ENCODE measurements at regions not wholly inside any gene's neighbourhood (a gene's known extent, or its start where the extent isn't known, plus 50 kb on each side); places are given as distances from the start of the nearest gene placed in this dataset.

- no peak overlapping the region for H3K27ac ChIP-seq
- CTCF ChIA-PET = no interaction called here
- no peak for DNase-seq (ENCODE audit: low spot score)
These were observed 51.0 kb upstream of the SORCS2 start for GRCh38 chr4:7141151-7141834.

GRCh38 chr4:7140692-7141069 is 51.7 kb upstream of the SORCS2 start:
- DNase-seq (ENCODE audit: low spot score) = no peak
- no peak overlapping the region for H3K27ac ChIP-seq
- POLR2A ChIA-PET (ENCODE audit: low non-redundant PET) = no interaction called here
- TF ChIP-seq CTCF (conservative IDR thresholded peaks at IDR 0.05; ENCODE audit: low read depth) = no peak
- CTCF ChIA-PET = no interaction called here

More at GRCh38 chr4:7141151-7141834, 51.0 kb upstream of the SORCS2 start:
- TF ChIP-seq CTCF (conservative IDR thresholded peaks at IDR 0.05; ENCODE audit: low read depth) = no peak
- POLR2A ChIA-PET (ENCODE audit: low non-redundant PET) = interaction anchor here (0.6 kb wide), 1 partner anchor 56 kb away, joined by 3 read pairs; no protein-coding TSS in a partner anchor

- ChIA-PET CTCF (no interaction called here), POLR2A (ENCODE audit: low non-redundant PET) (no interaction called here)
- TF ChIP-seq CTCF (conservative IDR thresholded peaks at IDR 0.05; ENCODE audit: low read depth) = no peak
- no peak for DNase-seq (ENCODE audit: low spot score)
- H3K27ac ChIP-seq = no peak overlapping the region
These were observed 52.2 kb upstream of the SORCS2 start for GRCh38 chr4:7140062-7140691.

GRCh38 chr4:7139167-7139982 is 53.0 kb upstream of the SORCS2 start:
- no peak for DNase-seq (ENCODE audit: low spot score)
- no peak for TF ChIP-seq CTCF (conservative IDR thresholded peaks at IDR 0.05; ENCODE audit: low read depth)
- POLR2A ChIA-PET (ENCODE audit: low non-redundant PET) = no interaction called here
- H3K27ac ChIP-seq = no peak overlapping the region
- CTCF ChIA-PET = no interaction called here

- TF ChIP-seq CTCF (conservative IDR thresholded peaks at IDR 0.05; ENCODE audit: low read depth) = no peak
- CTCF ChIA-PET = no interaction called here
- H3K27ac ChIP-seq = no peak overlapping the region
- POLR2A ChIA-PET (ENCODE audit: low non-redundant PET) = no interaction called here
- no peak for DNase-seq (ENCODE audit: low spot score)
These were observed 53.8 kb upstream of the SORCS2 start for GRCh38 chr4:7138223-7139166.
